Islet precursor cell (in vitro differentiated cells): ENCODE measurements at regions not wholly inside any gene's neighbourhood (a gene's known extent, or its start where the extent isn't known, plus 50 kb on each side); places are given as distances from the start of the nearest gene placed in this dataset.
A peak's percentile ranks its signal among the peaks of the same experiment; 100 is the strongest.
"Not testable (repeated sequence)": the region's sequence is repeated elsewhere in the genome, so short reads cannot be mapped to it uniquely, and the experiment has no call there.

Experiments
- DNase-seq: peaks from one replicate; pipeline ENCODE4 v3.0.0-alpha.2; 2018

DNA sequence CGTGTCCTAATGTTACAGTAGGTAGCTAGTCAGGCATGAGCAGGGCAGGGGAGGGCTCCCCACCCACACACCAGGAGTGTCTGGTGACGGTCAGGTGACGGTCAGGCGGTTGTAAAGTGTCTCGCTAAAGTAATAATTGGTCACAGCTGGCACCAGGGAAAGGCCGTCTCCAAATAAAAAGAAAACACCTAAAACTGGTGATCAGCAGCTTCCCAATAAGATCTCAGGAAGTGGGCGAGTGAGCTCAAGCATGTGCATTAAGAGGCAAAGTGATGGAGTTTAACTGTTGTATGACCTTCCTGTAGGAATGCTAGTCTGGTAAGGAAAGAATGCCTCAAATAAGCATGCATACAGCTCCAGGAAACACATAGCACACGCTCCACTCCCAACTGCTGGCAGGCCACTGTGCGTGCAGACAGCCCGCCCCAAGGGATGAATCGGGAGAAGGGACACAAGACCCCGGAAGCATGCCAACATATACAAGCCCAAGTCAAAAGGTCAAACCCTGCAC lies 177.1 kb downstream of the RNF144A start:
- DNase-seq: no peak

DNA sequence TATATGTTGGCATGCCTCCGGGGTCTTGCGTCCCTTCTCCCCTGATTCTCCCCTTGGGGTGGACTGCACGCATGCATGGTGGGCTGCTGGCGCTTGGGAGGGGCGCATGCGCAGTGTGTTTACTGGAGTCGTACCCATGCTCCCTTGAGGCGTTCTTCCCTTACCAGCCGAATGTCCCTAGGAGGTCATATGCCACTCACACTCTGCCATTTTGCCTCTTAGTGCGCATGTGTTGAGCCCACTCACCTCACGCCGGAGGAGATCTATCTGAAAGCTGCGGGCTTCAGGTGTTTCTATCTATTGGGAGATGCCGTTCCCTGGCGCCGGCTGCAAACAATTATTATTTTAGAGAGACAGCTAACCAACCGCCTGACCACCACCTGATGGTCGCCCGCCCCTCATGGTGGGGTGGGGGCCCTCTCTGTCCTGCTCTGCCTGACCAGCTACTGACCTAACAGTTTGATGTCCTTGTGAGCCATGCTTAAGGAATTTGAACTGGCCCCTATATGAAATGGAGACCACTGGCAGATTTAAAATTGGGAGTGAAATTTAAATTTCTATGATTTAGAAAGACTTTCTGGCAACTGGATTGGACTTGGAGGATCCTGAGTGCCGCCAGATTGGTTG lies 179.6 kb downstream of the RNF144A start:
- no peak for DNase-seq

DNA sequence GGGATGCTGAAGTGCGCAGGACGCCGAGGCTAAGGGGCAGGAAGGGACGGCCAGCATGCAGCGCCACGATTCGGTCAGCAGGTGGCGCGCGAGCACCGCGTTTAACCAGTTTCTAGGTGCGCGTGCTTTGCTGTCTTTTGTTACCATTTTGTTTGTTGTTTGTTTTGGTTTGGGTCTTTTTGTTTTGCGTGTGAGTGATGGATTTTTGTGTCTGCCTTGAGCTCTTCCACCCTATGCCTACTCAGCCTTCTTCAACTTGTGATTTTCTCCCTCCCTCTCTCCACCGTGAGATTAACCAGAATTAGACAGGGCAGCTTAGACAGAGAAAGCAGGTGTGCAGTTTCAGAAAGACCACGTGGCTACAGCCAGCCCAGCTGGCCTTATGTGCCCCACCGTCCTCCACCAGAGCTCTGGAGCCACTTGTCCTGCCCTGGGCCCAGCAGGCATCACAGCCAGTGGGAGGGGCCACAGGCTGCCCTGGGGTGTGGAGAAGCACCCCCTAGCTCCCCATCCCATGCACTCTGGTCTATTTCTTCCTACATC lies 180.2 kb downstream of the RNF144A start:
- DNase-seq: peak; percentile 80

DNA sequence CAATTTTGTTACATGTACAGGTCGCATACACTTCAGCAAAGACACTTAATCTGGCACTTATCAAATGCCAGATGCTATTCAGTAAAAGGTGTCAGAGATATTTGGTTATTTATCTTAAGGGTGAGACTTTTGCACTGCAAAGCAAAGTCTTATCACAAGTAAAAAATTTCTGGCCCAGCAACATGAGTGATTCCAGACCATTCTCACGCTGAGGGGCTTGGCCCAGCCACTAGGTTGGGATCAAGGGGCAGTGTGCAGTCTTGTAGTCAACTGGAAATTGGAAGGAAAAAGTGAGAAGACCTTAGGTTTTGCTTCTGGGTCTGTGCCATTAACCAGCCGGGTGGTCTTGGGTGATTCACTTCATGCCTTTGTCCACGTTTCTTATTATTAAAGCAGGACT lies 181.6 kb downstream of the RNF144A start:
- no peak for DNase-seq

DNA sequence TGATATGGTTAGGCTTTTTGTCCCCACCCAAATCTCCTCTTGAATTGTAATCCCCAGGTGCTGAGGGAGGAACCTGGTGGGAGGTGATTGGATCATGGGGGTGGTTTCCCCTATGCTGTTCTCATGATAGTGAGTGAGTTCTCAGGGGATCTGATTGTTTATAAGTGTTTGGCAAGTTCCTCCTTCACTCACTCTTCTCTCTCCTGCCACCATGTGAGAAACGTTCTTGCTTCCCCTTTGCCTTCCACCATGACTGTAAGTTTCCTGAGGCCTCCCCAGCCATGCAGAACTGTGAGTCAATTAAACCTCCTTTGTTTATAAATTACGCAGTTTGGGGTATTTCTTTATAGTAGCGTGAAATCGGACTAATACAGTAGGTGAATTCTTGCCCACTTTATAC lies 182.5 kb downstream of the RNF144A start:
- DNase-seq: not testable (repeated sequence)

DNA sequence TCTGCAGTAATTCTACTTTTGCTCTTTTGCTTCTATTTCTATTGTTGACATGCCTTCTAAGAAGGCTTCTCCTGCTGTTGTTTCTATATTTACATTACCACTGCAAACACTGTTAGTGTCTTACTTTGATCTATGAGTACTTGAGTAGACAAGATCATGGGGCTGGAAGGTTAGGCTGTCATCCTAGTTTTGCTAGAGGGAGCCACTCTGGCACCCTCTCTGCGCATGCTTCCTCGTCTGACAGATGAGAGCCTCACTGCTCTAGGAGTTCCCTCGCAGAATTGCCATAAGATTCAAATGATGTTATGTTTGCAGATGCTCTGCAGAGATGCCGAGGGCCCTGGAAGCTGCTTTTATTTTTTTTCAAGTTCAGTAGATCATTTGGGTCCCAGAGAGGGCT lies 185.6 kb downstream of the RNF144A start:
- DNase-seq: no peak

DNA sequence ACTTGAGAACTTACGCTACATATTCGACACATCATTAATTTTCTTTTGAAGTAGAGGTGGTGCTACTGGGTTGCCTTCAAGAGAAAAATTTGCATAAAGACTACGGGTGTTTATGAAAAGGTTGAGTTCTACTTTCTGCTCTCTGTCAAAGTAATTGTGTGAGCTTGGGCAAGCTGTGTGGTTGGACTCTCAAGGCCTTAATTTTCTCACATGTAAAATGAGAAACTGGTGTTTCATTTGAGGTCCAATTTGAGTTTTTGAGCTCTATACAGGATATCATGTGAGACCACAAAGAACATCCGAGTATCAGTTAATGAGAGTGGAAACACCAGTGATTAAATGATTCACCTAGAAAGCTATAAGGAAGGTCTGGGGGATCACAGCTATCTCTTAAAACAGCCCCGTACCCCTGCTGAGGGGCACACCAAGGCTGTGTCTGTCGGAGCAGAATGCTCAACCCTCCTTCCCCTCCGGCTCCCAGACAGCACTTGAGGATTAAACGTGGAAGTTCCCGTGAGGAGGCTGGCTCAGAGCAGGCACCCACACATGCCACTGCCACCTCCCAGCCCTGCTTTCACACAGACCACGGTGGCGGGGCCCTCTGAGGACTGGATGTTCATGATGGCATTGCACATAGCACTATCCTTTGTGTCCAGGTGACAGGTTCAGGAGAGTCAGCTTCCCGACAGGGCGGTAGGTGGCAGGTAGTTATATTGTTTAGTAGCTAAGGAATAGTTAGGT lies 191.8 kb downstream of the RNF144A start:
- no peak for DNase-seq

DNA sequence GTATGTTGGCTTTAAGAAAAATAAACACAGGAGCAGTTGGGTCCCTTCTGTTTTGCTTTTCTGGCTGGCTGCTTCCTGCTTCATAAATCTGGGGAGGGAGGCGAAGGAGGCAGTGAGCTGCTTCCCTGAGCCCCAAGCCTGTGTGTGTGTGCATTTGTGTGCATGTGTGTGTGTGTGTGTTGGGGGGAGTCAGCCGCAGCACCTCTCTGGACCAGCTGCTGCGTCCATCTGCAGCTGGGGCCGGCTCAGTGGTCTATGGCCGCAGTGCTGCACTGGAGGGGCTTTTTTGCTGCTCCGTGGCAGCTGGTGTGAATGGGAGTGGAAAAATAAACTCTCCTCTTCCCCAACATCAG lies 192.3 kb downstream of the RNF144A start:
- DNase-seq: no peak

DNA sequence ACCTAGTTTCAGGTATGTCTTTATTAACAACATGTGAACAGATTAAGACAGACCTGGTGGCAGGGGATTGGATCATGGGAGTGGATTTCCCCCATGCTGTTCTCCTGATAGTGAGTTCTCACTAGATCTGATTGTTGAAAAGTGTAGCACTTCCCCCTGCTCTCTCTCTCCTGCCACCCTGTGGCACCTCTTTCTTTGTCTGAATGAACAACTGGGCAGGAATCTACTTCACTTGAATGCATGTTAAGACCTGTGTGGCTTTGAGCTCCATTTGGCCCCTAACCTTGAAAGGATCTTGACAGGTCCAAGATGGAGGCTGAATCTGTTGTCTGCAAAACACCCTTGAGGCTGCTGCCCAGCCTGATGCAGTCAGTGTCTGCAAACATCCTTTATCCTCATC lies 194.4 kb downstream of the RNF144A start:
- peak; percentile 29 for DNase-seq

DNA sequence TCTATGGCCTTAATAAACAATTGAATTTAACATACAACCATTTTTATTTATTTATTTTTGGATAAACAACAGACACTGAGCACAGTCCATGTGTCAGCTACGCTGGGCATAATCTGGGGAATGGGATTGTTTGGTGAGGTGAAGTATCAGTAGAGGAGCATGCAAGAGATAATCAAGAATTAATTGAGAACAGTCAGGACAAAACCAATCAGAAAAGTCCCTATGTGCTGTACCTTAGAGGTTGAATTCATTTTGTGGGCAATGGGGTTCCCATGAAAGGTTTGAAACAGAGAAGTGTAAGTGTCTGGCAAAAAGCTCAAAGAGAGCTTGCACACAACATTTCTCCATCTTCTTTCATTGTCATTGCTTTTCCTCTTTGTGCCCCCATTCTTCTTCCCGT lies 198.2 kb downstream of the RNF144A start:
- DNase-seq: no peak

DNA sequence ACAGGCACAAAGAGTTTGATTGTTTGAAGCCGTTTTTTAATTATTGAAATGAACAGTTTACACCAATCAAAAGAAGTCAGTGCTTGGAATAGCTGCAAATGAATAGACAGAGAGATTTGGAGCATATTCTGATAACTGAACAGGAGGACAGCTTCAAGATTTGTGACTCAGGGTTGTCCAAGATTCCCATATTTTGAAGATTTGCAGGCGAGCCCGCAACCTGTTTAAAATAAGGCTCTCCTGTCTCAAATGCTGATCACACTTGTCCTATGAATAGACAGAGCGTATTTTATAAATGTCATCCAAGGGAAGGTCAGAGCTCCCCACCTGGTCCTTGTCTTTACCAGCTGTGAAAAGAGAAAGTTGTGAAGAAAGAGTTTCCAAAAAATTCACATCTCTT lies 198.7 kb downstream of the RNF144A start:
- no peak for DNase-seq

DNA sequence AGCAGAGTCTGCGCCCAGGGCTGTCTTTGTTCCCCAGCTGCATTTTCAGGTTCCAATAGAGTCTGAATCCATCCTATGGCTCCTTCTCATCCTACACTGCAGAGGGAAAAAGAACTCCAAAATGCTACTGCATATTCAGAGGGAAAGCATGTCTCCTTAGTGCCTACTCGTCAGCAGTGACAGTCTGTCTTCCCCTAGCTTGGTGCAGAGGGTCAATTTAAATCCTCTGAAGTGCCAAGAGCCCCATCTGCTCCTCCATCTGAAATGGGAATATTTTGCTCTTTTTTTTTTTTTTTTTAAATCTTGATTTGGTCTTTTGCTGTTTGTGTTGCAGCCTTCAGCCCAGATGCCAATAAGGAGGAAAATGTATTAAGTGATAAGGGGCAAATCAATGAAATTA lies 199.3 kb downstream of the RNF144A start:
- DNase-seq: no peak

DNA sequence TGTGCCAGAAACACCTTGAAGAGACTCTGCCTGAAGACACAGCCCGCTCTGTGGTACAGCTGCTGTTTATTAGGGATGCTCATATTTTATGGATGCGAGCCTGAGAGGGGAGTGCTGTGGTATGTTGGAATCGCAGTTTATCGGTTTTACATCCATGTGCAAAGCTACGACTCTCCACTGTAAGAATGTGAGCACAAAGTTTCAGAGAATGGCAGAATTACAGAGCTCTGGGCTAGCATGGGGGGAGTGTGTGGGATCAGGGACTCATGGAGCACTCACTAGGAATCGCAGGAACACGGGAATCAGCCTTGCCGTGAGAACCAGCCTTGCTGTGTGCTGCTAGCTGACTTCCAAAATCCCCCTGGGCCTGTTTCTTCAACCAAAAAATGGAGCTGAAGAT lies 199.9 kb downstream of the RNF144A start:
- no peak for DNase-seq

DNA sequence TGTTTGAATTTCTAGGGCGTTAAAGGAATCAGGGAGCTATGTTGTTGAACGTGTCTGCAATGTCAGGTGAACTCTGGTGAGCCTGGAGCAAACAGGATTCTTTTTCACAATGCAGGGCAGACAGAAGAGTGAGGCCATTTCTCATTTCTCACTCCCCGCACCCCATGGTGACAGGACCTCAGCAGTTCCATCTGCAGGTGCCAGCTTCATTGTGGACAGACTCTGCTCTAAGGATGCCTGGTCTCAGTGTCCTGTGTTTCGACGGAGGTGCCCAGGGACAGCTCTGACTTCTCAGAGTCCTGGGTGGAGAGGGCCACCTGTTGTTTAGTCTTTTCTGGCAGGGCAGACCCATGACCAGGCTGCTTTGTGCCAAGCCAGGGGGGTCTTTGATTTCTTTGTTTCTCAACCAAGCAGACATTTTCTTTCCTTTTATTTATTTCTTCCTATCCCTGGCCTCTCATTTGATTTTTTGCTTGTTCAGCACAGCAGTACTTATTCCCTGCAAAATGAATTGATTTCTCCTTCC lies 201.5 kb downstream of the RNF144A start:
- no peak for DNase-seq

DNA sequence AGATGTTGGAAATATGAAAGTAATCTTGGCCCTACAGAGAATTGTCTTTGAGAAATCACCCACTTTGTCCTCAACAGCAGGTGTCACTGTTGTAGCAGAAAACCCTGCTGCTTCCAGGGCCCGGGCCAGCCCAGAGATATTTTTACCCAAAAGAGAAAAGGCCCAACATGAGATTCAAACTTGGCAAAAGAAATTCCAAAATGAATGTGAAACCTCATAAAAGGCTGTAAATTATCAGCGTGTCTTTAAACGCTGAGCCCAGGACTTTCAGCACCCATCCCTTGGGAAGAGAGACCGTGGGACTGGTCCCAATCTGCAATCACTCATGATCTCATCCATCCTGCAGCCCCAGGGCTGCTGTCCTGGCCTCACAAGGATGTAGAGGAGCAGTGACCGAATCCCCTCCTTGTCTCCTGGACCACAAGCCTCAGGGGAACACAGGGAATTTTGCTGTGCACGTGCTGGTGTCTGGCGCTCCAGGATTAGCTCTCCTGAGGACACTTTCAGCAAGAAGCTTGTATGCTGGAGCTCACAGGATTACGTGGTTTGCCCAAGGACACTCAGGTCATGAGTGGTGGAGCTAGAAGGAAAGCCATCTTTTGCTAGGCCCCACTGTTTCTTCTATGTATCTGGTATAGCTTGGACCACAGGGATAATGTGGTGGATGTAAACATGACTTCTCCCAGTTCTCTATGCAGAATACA lies 202.1 kb downstream of the RNF144A start:
- DNase-seq: no peak

DNA sequence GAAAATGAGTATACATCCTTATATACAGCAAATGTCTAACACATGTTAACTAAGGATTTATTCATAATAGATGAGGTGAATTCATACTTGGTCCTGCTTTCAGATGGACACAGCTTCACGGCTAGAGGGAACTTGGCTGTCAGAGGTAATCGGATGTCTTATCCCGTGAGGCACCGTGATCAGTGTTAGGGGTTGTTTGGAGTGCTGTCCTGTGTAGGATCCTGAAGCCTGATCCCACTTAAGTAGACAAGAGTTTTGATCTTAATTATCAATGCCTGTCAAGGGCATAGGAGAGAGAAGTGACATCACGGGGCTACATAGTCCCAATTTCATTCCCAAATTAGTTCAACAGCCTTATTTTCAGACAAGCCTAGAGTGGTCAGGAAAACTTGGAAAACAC lies 204.6 kb downstream of the RNF144A start:
- no peak for DNase-seq

DNA sequence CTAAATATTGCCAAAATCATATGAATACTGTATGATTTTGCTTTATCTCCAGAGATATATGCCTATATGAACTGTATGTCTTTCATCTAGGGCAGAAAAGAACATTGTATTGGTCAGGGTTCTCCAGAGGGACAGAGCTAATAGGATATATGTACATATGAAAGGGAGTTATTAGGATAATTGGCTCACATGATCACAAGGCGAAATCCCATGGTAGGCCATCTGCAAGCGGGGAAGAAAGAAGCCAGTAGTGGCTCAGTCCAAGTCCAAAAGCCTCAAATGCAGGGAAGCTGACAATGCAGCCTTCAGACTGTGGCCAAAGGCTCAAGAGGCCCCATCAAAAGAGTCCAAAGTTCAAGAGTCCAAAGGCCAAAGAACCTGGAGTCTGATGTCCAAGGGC lies 209.9 kb downstream of the RNF144A start:
- DNase-seq: no peak

DNA sequence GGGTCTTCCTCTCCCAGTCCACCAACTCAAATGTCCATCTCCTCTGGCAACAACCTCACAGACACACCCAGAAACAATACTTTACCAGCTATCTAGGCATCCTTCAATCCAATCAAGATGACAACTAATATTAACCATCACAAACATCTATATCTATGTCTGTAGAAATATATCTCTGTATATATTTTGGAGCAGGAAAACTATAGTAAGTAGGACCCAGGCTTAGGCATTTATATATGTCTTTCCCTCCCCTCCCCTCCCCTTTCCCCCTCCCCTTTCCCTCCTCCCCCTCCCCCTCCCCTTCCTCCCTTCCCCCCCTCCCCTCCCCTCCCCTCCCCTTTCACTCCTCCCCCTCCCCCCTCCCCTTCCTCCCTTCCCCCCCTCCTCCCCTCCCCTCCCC lies 210.5 kb downstream of the RNF144A start:
- DNase-seq: no peak

DNA sequence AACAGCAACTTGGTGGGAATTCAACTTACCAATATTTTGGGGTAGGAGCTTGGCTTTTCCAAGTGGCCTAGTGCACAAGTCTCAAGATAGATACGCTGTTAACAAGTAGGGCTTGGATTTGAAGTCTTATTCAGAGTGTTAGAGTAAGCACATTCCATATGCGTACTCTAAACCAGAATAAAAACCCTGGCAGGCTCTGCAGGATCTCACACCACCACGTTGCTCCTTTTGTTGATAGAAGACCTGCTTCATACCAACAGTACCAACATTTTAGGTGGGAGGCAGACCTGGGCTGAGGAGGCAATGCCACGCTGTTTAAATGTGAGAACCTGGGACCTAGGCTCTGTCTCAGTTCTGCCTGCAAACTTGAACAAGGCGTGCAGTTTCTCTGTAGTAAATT lies 214.0 kb downstream of the RNF144A start:
- no peak for DNase-seq

DNA sequence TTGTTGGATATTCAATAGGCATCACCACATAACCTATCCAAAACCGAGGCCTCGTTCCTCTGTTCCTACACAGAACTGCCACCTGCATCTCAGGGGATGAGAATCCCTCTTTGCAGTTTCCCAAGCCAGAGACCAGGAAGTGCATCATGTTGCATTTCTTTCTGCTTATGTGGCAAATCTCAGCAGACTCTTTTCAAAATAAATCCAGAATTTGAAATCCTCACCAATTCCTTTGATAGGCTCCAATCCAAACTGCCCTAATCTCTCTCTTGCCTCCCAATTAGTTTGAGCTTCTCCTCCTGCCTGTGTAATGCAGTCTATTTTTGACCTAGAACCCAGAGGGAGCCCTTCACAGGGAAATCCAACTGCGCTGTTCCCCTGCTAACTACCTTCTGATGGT lies 215.5 kb downstream of the RNF144A start:
- no peak for DNase-seq

DNA sequence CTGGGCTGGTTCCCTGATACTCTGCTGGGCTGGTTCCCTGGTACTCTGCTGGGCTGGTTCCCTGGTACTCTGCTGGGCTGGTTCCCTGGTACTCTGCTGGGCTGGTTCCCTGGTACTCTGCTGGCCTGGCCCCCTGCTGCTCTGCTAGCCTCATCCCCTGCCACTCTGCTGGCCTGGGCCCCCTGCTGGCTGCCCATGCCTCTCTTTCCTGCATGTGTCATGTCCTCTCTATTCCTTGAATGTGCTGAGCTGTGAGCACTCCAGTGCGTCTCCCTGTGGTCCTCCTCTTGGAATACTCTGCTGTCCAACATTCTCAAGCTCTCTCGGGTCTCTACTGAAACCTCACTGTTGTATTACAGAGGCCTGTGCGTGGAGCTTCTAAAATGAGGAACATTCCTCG lies 216.3 kb downstream of the RNF144A start:
- DNase-seq: peak; percentile 78

DNA sequence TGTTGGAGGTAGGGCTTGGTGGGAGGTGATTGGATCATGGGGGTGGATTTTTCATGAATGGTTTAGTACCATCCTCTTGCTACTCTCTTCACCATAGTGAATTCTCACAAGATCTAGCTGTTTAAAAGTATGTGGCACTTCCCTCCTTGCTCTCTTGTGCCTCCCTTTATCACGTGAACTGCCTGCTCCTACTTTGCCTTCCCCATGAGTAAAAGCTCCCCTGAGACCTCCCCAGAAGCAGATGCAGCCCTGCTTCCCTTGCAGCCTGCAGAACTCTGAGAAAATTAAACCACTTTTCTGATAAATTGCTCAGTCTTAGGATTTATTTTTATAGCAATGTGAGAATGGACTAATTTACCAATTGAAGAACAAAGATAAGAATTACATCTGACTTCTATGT lies 223.1 kb downstream of the RNF144A start:
- no peak for DNase-seq

DNA sequence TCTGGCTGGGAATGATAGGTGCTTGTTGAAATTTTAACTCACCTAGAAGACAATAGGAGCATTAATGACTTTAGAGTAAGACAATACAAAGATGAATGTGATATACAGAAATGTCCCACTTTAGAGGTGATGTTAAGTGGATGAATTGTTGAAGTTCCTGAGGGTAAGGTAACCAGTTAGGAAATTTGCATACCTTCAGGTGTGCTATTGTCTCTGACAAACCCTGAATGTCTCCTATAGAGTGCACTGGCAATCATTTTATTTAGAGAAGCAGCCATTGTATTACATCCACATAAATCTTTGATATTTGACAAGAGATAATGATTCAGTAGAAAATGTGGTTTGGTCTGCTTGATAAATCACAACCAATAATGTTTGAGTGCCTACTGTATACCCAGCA lies 228.5 kb downstream of the RNF144A start:
- no peak for DNase-seq

DNA sequence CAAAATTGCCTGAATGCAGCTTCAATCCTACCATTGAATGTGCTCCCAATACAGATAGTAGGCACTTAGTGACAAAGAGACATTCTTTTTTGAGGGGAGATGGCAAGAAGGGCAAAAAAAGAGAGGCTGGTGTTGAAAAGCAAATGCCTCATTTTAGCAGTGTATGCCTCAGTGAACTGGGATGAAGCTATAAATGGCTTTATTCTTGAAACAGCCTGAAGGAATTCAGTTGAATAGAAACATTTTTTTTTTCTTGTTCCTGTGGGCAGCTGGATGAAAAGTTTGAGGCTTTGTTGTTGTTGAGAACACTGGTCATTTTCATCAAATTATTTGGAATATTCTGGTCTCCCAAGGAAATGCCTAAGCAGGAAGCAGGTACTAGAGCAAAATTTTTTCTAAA lies 228.9 kb downstream of the RNF144A start:
- DNase-seq: no peak
